Chondrocyte (in vitro differentiated cells): ENCODE measurements at regions not wholly inside any gene's neighbourhood (a gene's known extent, or its start where the extent isn't known, plus 50 kb on each side); places are given as distances from the start of the nearest gene placed in this dataset.
"Not testable (repeated sequence)": the region's sequence is repeated elsewhere in the genome, so short reads cannot be mapped to it uniquely, and the experiment has no call there.

ENCODE experiments used
- DNase-seq: peaks from one replicate; pipeline ENCODE4 v3.0.0; 2021; ENCODE audit warnings: mixed read lengths, low spot score
- H3K27ac Mint-ChIP-seq: one replicate; pipeline ENCODE4 v1.8.0; 2021; ENCODE audit warnings: mild to moderate bottlenecking, moderate library complexity, mixed read lengths; ENCODE audit not compliant: unreplicated experiment
- H3K27me3 Mint-ChIP-seq: 2 replicates; pipeline ENCODE4 v1.8.0; 2021; ENCODE audit warnings: low read depth, mixed read lengths
- H3K36me3 Mint-ChIP-seq: 2 replicates; pipeline ENCODE4 v1.8.0; 2021; ENCODE audit warnings: low read depth, mixed read lengths
- H3K4me1 Mint-ChIP-seq: 2 replicates; pipeline ENCODE4 v1.8.0; 2021; ENCODE audit warnings: low read depth, mild to moderate bottlenecking, mixed read lengths
- H3K4me3 Mint-ChIP-seq: one replicate; pipeline ENCODE4 v1.8.0; 2021; ENCODE audit warnings: mild to moderate bottlenecking, moderate library complexity, mixed read lengths; ENCODE audit not compliant: unreplicated experiment
- H3K9me3 Mint-ChIP-seq: 2 replicates; pipeline ENCODE4 v1.8.0; 2021; ENCODE audit warnings: low read depth, mixed read lengths
- TF ChIP-seq, protein P1 (sequence below): fragments of 200-600 bp; sonication (generic); IDR thresholded peaks from 2 replicates; pipeline ENCODE4 v1.5.0; 2021; ENCODE audit warnings: antibody characterized with exemption, mild to moderate bottlenecking, moderate library complexity

DNA sequence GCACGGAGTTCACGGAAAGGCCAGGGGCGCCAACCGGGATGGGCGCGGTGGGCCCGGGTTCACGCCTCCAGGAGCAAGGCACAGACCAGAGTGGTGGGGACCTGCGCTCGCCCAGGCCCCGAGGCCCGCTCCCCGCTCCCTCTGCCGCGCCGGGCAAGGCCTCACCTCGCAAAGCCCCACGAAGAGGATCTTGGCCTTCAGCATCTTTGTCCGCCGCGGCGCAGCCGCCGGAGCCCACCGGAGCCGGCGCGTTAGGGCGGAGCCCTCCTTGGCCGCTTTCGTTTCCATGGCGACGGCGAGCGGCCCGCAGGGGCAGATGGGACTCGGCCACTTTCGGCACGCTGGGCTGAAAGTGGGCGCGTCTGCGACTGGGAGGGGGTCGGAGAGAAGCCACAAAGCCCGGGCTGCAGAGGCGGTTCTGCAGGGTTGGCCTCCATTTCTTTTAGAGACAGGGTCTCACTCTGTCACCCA is 944.4 kb upstream of the ZNF722 start:
- peak; percentile 93 for DNase-seq
- Mint-ChIP-seq H3K27me3 (no peaks in the 10 kb centered on the region), H3K9me3 (peaks cover 50% of the 10 kb centered on the region), H3K27ac (no peak overlapping the region), H3K4me3 (no peak overlapping the region), H3K36me3 (no peaks in the 10 kb centered on the region), H3K4me1 (no peaks in the 10 kb centered on the region)
- TF ChIP-seq, protein P1, sequence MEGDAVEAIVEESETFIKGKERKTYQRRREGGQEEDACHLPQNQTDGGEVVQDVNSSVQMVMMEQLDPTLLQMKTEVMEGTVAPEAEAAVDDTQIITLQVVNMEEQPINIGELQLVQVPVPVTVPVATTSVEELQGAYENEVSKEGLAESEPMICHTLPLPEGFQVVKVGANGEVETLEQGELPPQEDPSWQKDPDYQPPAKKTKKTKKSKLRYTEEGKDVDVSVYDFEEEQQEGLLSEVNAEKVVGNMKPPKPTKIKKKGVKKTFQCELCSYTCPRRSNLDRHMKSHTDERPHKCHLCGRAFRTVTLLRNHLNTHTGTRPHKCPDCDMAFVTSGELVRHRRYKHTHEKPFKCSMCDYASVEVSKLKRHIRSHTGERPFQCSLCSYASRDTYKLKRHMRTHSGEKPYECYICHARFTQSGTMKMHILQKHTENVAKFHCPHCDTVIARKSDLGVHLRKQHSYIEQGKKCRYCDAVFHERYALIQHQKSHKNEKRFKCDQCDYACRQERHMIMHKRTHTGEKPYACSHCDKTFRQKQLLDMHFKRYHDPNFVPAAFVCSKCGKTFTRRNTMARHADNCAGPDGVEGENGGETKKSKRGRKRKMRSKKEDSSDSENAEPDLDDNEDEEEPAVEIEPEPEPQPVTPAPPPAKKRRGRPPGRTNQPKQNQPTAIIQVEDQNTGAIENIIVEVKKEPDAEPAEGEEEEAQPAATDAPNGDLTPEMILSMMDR: no peak

DNA sequence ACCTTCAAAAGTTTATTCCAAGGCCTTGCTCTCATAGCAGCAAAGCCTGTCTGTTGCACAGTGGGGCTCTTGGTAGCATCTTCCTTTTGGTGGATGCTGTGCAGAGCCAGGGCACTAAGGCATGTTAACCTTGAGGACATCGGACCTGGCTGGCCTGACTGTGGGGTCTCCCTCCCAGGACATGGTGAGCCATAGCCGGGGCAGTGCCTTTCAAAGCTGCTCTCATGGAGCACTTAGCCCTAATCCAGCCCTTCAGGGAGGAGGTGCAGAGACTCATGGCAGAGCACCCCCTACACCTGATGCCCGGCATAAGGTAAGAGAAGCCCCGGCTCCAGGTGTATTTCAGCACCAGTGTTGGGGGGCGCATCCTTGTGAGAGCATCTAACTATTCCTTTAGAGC is 941.4 kb upstream of the ZNF722 start:
- Mint-ChIP-seq H3K36me3 (no peaks in the 10 kb centered on the region), H3K27me3 (no peaks in the 10 kb centered on the region), H3K4me3 (no peak overlapping the region), H3K4me1 (no peaks in the 10 kb centered on the region), H3K9me3 (peaks cover 37% of the 10 kb centered on the region), H3K27ac (no peak overlapping the region)
- DNase-seq: peak; percentile 86
- TF ChIP-seq, protein P1: no peak

DNA sequence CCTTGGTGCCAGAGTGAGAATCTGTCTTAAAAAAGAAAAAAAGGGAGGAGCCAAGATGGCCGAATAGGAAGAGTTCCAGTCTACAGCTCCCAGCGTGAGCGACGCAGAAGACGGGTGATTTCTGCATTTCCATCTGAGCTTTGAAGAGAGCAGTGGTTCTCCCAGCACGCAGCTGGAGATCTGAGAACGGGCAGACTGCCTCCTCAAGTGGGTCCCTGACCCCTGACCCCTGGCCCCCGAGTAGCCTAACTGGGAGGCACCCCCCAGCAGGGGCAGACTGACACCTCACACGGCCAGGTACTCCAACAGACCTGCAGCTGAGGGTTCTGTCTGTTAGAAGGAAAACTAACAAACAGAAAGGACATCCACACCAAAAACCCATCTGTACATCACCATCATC is 937.9 kb upstream of the ZNF722 start:
- H3K36me3 Mint-ChIP-seq, H3K27me3 Mint-ChIP-seq, H3K4me3 Mint-ChIP-seq, H3K27ac Mint-ChIP-seq, DNase-seq, H3K4me1 Mint-ChIP-seq: not testable (repeated sequence)
- peaks cover 37% of the 10 kb centered on the region for H3K9me3 Mint-ChIP-seq

DNA sequence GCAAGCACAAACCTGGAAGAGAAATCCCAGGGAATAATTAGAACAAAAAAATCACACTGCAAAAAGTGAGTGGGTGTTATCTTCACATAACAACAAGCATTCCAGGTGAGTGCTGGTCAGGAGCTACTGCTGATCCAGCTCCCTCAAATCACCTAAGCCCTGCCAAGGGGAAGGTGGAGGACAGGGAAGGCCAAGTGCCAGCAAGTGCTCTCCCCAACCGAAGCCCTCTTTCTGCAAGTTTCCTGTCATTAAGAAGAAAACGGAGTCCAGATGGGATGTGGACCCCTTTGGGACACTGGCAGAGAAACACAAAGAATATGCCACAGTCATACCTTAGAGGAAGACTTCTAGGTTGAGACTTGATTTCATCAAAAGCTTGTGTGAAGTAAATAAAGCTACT is 933.0 kb upstream of the ZNF722 start:
- peaks cover 55% of the 10 kb centered on the region for H3K9me3 Mint-ChIP-seq
- no peak overlapping the region for H3K4me3 Mint-ChIP-seq
- H3K36me3 Mint-ChIP-seq: peaks cover 2% of the 10 kb centered on the region
- TF ChIP-seq, protein P1: no peak
- no peaks in the 10 kb centered on the region for H3K27me3 Mint-ChIP-seq
- H3K4me1 Mint-ChIP-seq: no peaks in the 10 kb centered on the region
- H3K27ac Mint-ChIP-seq: no peak overlapping the region
- no peak for DNase-seq

DNA sequence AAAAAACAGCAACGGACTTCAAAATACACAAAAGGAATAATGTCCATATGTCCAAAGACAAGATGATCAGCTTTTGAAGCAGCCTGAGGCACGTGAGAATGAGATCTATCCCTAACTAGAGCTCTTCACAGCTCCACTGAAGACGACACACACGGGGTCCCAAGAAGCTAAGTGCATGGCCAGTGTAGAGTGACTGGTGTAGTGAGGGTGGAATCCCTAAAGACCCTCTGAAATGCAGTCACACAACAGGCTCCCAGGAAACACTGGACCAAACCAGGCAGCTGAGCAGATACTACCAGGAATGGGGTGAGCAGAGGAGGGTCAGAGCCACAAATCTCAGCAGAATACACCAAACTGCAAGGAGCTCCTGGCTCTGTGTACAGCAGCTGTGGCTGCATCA is 932.4 kb upstream of the ZNF722 start:
- H3K9me3 Mint-ChIP-seq: peaks cover 60% of the 10 kb centered on the region
- not testable (repeated sequence) for H3K4me1 Mint-ChIP-seq, H3K36me3 Mint-ChIP-seq, H3K27me3 Mint-ChIP-seq, H3K27ac Mint-ChIP-seq, DNase-seq, H3K4me3 Mint-ChIP-seq

DNA sequence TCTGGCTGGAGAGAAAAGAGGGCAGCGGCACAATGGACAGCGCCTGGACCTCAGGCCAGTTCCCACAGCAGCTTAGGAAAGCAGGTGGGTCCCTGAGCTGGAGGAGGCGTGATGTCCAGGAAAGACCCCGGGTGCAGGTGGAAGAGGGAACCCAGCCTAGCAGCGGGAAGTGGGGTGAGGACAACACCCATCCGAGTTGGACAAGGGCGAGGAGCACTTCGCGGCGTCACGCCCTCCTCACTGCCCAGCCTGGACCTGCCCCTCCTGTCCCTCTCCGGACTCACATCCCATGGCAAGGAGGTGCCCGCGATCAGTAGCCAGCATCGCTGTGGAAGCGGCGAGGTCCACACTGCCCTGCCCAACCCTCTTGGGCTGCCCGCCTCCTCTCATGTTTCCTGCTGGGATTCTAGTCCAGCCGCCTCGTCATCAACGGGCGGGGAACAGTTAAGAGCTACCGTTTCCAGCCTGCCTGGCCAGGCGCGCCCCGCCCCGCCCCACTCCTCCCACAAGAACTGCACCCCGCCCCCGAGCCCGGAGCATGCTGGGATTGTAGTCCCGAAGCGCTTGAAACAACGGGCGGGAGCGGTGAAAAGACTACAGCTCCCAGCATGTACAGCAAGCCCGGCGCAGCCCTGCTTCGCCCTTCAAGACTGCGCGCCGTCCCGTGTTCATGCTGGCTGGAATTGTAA is 930.6 kb upstream of the ZNF722 start:
- DNase-seq: no peak
- H3K36me3 Mint-ChIP-seq: peaks cover 2% of the 10 kb centered on the region
- no peak overlapping the region for H3K27ac Mint-ChIP-seq
- TF ChIP-seq, protein P1: no peak
- H3K27me3 Mint-ChIP-seq: no peaks in the 10 kb centered on the region
- no peaks in the 10 kb centered on the region for H3K4me1 Mint-ChIP-seq
- H3K9me3 Mint-ChIP-seq: peaks cover 70% of the 10 kb centered on the region
- no peak overlapping the region for H3K4me3 Mint-ChIP-seq
